Mammary epithelial cell (primary cell): ENCODE measurements at regions not wholly inside any gene's neighbourhood (a gene's known extent, or its start where the extent isn't known, plus 50 kb on each side); places are given as distances from the start of the nearest gene placed in this dataset.

ENCODE experiments used
- CTCF ChIP-seq, 2 donors: IDR thresholded peaks in 1 of 2; conservative IDR thresholded peaks in 1 of 2; 2 replicates each; pipeline ENCODE4 v1.5.1; 2011 to 2012; ENCODE audit warnings: inconsistent platforms in 2 of 2, low read length in 2 of 2, mild to moderate bottlenecking in 2 of 2, control low read depth in 1 of 2, low read depth in 1 of 2; ENCODE audit not compliant: insufficient read depth in 1 of 2; ENCODE audit errors: extremely low read depth in 1 of 2
- EZH2 ChIP-seq: IDR thresholded peaks from 2 replicates; pipeline ENCODE4 v1.6.1; 2012; ENCODE audit warnings: low read length, inconsistent platforms, borderline replicate concordance

DNA sequence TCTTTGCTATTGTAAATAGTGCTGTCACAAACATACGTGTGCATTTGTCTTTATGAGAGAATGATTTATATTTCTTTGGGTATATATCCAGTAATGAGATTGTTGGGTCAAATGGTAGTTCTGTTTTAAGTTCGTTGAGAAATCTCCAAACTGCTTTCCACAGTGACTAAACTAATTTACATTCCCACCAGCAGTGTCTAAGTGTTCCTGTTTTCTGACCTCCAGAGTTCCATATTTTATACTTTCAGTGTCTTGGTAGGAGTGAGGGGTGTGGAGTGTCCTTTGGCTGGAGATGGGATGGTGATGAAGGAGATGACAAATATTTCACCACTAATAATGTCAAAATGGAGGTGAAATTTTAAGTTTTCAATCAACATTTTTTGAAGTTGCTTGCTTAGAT, 86.4 kb downstream of the DACT1 start:
- no peak for TF ChIP-seq CTCF (conservative IDR thresholded peaks at IDR 0.05 in 1 of 2, IDR thresholded peaks at IDR 0.05 in 1 of 2; ENCODE audit: extremely low read depth in 1 of 2, insufficient read depth in 1 of 2, low read depth in 1 of 2, low read length in 2 of 2)
- TF ChIP-seq EZH2: no peak
